ENCODE measurements at regions not wholly inside any gene's neighbourhood (a gene's known extent, or its start where the extent isn't known, plus 50 kb on each side); places are given as distances from the start of the nearest gene placed in this dataset.

DNA sequence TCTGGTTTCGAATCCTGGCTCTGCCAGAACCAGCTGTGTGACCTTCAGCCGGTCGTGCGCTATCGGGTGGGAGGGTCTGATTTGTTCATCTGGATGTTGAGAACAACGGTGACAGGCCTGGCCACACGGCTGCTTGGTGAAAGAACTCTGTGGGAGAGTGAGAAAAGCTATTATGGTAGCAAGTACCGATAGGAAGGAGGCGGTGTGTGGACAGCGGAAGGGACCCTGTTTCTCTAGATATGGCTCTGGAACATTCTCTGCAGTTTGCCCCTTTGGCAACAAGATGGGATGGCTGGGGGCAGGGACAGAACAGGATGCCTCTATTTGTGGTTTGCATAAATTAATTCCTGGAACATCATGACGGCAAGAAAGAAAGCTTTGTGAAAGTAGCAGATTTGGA is 347.3 kb downstream of the AACS start:
- TF ChIP-seq, protein P1, sequence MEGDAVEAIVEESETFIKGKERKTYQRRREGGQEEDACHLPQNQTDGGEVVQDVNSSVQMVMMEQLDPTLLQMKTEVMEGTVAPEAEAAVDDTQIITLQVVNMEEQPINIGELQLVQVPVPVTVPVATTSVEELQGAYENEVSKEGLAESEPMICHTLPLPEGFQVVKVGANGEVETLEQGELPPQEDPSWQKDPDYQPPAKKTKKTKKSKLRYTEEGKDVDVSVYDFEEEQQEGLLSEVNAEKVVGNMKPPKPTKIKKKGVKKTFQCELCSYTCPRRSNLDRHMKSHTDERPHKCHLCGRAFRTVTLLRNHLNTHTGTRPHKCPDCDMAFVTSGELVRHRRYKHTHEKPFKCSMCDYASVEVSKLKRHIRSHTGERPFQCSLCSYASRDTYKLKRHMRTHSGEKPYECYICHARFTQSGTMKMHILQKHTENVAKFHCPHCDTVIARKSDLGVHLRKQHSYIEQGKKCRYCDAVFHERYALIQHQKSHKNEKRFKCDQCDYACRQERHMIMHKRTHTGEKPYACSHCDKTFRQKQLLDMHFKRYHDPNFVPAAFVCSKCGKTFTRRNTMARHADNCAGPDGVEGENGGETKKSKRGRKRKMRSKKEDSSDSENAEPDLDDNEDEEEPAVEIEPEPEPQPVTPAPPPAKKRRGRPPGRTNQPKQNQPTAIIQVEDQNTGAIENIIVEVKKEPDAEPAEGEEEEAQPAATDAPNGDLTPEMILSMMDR (conservative IDR thresholded peaks at IDR 0.05) = no peak
- no peak for TF ChIP-seq ZFX (IDR thresholded peaks at IDR 0.05)
